Osteocyte (in vitro differentiated cells): ENCODE measurements at regions not wholly inside any gene's neighbourhood (a gene's known extent, or its start where the extent isn't known, plus 50 kb on each side); places are given as distances from the start of the nearest gene placed in this dataset.

ENCODE experiments used
- DNase-seq: peaks from one replicate; pipeline ENCODE4 v3.0.0; 2021; ENCODE audit warnings: mixed read lengths; ENCODE audit not compliant: unreplicated experiment; ENCODE audit errors: extremely low spot score
- H3K27ac Mint-ChIP-seq: one replicate; pipeline ENCODE4 v1.8.0; 2021; ENCODE audit warnings: mild to moderate bottlenecking, mixed read lengths; ENCODE audit not compliant: unreplicated experiment
- H3K27me3 Mint-ChIP-seq: one replicate; pipeline ENCODE4 v1.8.0; 2021; ENCODE audit warnings: mixed read lengths; ENCODE audit not compliant: unreplicated experiment
- H3K36me3 Mint-ChIP-seq: one replicate; pipeline ENCODE4 v1.8.0; 2021; ENCODE audit warnings: mixed read lengths; ENCODE audit not compliant: unreplicated experiment
- H3K4me1 Mint-ChIP-seq: one replicate; pipeline ENCODE4 v1.8.0; 2021; ENCODE audit warnings: mixed read lengths; ENCODE audit not compliant: unreplicated experiment
- H3K4me3 Mint-ChIP-seq: one replicate; pipeline ENCODE4 v1.8.0; 2021; ENCODE audit warnings: mild to moderate bottlenecking, moderate library complexity, mixed read lengths; ENCODE audit not compliant: unreplicated experiment
- H3K9me3 Mint-ChIP-seq: one replicate; pipeline ENCODE4 v1.8.0; 2021; ENCODE audit warnings: mixed read lengths; ENCODE audit not compliant: unreplicated experiment
- CTCF ChIP-seq: fragments of 200-600 bp; sonication (generic); IDR thresholded peaks from 2 replicates; pipeline ENCODE4 v1.5.0; 2021; ENCODE audit warnings: antibody characterized with exemption, mild to moderate bottlenecking, moderate library complexity

DNA sequence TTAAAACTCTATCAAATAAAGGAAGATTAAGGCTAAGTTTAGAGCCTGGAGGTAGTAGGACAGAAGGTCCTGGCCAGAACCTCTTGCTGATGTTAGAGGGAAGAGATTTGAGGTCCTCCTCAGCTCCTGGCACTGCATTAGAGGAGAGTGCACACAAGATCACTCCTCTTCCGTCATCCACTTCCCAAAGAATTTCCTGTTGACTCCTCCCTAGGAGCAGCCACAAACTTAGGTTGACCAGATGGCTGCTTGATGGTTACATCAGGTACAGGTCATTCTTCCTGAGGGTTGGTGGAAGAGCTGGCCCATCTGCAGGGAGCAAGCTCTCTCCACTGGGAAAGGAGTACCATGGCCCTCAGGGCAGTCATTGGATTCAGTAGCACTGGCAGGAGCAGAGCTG is 93.9 kb upstream of the IL33 start:
- no peaks in the 10 kb centered on the region for H3K4me1 Mint-ChIP-seq
- no peak overlapping the region for H3K27ac Mint-ChIP-seq
- no peak for TF ChIP-seq CTCF
- peaks cover 13% of the 10 kb centered on the region for H3K27me3 Mint-ChIP-seq
- H3K9me3 Mint-ChIP-seq, result no peaks in the 10 kb centered on the region
- no peak for DNase-seq
- no peaks in the 10 kb centered on the region for H3K36me3 Mint-ChIP-seq
- no peak overlapping the region for H3K4me3 Mint-ChIP-seq

DNA sequence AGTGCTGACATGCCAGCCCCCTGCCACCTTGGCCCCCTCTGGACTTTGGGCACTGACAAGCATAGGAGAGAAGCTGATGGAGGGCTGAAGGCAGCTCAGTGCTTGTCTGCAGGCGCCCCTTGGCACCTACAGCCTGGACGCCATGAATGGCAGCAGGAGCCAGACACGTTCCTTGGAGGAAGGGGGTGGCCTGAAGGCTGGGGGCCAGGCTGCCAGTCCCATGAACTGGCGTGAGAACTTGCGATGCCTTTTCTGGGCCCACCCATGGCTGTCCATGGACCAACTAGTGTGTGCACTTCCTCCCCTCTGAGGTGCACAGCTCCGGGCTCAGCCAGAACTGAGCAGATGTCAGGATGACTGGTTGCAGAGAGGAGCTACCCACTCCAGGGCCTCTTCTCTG is 99.0 kb upstream of the RANBP6 start:
- H3K27ac Mint-ChIP-seq, result no peak overlapping the region
- H3K36me3 Mint-ChIP-seq, result no peaks in the 10 kb centered on the region
- H3K4me3 Mint-ChIP-seq, result no peak overlapping the region
- H3K27me3 Mint-ChIP-seq, result peaks cover 5% of the 10 kb centered on the region
- H3K4me1 Mint-ChIP-seq, result no peaks in the 10 kb centered on the region
- DNase-seq, result no peak
- TF ChIP-seq CTCF, result no peak
- no peaks in the 10 kb centered on the region for H3K9me3 Mint-ChIP-seq

- Mint-ChIP-seq H3K27me3 (peaks cover 5% of the 10 kb centered on the region), H3K4me3 (no peak overlapping the region), H3K4me1 (no peaks in the 10 kb centered on the region), H3K9me3 (no peaks in the 10 kb centered on the region), H3K27ac (no peak overlapping the region), H3K36me3 (no peaks in the 10 kb centered on the region)
- DNase-seq, result no peak
- no peak for TF ChIP-seq CTCF
These were observed 98.4 kb upstream of the RANBP6 start for GRCh38 chr9:6113819-6114218.

DNA sequence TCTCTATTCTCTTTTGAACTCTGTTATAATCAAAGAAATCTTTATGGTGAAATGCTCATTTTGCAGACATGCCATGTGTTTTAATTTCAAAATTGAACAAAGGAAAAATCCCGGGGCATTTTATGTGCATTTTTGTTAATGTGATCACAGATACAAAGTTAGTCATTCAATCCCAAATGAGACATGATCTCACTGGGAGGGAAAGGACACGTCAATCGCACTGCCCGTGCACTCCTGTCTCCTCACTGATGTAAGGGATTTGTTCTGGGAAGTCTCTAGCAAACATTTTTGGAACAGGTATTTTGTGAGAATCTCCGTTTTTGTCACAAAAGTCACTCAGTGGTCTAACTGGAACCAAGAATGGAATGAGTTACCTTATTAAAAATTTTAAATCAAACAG is 97.9 kb upstream of the RANBP6 start:
- Mint-ChIP-seq H3K36me3 (no peaks in the 10 kb centered on the region), H3K4me1 (no peaks in the 10 kb centered on the region), H3K27me3 (peaks cover 5% of the 10 kb centered on the region), H3K4me3 (no peak overlapping the region), H3K9me3 (no peaks in the 10 kb centered on the region), H3K27ac (no peak overlapping the region)
- no peak for DNase-seq
- no peak for TF ChIP-seq CTCF

DNA sequence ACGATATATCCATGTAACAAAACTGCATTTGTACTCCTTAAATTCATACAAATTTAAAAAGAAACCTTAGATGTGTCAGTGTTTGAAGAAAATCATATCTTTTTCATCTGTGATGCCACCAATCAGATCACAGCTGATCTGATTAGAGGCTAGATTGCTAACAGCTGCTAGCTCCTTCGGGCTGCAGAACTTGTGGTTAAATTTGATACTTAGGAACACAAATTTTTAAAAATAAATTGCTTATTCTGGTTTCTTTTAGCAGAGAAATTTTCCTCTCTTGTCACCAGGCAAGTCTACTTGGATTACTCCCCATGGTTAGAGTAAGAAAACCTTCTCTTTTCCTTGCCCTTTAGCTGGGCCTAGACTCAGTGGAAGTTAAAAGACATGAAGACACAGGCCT is 94.6 kb upstream of the RANBP6 start:
- Mint-ChIP-seq H3K27ac (no peak overlapping the region), H3K4me1 (no peaks in the 10 kb centered on the region), H3K27me3 (peaks cover 5% of the 10 kb centered on the region), H3K9me3 (no peaks in the 10 kb centered on the region), H3K36me3 (no peaks in the 10 kb centered on the region), H3K4me3 (no peak overlapping the region)
- DNase-seq, result no peak
- TF ChIP-seq CTCF, result no peak
